Activated CD4-positive, alpha-beta T cell treated with anti-CD3 and anti-CD28 coated beads for 36 hours (primary cell): ENCODE measurements at regions not wholly inside any gene's neighbourhood (a gene's known extent, or its start where the extent isn't known, plus 50 kb on each side); places are given as distances from the start of the nearest gene placed in this dataset.
A peak's percentile ranks its signal among the peaks of the same experiment; 100 is the strongest.
"Not testable (repeated sequence)": the region's sequence is repeated elsewhere in the genome, so short reads cannot be mapped to it uniquely, and the experiment has no call there.

Source experiments
- ATAC-seq: fragments of 200-7000 bp; cut with Tn5 transposase; one replicate; pipeline ENCODE4 v1.10.0; 2021; ENCODE audit warnings: mild to moderate bottlenecking, moderate library complexity
- CTCF ChIA-PET: fragments of 350-600 bp; sonication (Branson Sonifier 250); formaldehyde crosslinking; loops from one replicate; lab custom pipeline; 2021; ENCODE audit warnings: antibody characterized with exemption; lab: Charles Lee
- POLR2A ChIA-PET: fragments of 350-600 bp; sonication (Branson Sonifier 250); formaldehyde crosslinking; loops from one replicate; lab custom pipeline; 2021; ENCODE audit warnings: antibody characterized with exemption, inconsistent platforms; lab: Charles Lee
- DNase-seq: peaks from one replicate; pipeline ENCODE4 v3.0.0-alpha.2; 2020
- H3K27ac Mint-ChIP-seq: one replicate; pipeline ENCODE4 v1.8.0; 2021; ENCODE audit warnings: mixed read lengths
- H3K27me3 Mint-ChIP-seq: one replicate; pipeline ENCODE4 v1.8.0; 2021; ENCODE audit warnings: mixed read lengths
- H3K36me3 Mint-ChIP-seq: one replicate; pipeline ENCODE4 v1.8.0; 2021; ENCODE audit warnings: low read depth, mixed read lengths
- H3K4me1 Mint-ChIP-seq: one replicate; pipeline ENCODE4 v1.8.0; 2021; ENCODE audit warnings: mixed read lengths
- H3K4me3 Mint-ChIP-seq: one replicate; pipeline ENCODE4 v1.8.0; 2021; ENCODE audit warnings: mild to moderate bottlenecking, moderate library complexity, mixed read lengths
- H3K9me3 Mint-ChIP-seq: one replicate; pipeline ENCODE4 v1.8.0; 2021; ENCODE audit warnings: low read depth, mixed read lengths
- intact Hi-C, 2 experiments: fragments of 100-400 bp; cut with DNase I in 1 of 2; cut with micrococcal nuclease in 1 of 2; formaldehyde crosslinking; loops; one replicate each; pipeline versions ENCODE4 v1.14.2 to v1.15.1; 2022 to 2024; cut with DNase I, micrococcal nuclease

DNA sequence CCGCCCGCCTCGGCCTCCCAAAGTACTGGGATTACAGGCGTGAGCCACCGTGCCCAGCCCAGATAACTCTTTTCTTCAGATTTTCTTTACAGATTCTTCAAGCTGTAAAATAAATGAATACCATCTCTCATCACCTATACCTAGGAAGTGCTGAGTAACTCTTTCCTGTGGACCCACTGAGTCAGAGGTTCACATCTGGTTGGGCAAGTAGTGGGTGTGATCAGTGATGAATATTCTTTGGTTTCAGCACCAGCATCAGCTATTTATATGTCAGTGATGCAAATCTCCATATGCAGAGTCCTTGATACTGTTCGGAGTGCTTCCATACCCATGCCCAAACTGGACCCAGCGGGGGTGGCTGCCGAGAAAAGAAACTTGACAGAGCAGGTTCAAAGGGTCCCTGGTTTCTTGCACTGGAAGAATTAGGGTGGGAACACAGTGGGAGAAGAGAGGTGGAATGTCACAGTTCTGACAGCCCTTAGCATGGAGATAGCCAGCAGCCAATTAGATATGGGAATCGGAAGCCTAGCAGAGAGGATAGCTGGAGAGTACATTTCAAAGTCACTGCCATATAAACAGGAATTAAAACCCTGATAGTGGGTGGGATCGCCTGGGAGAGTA lies 64.9 kb upstream of the DDR1 start:
- ATAC-seq, result peak; percentile 70
- DNase-seq, result peak; percentile 89
- intact Hi-C loops, result loop anchor here (1.0 to 2.0 kb wide), 6 partner anchors 9 to 133 kb away; partner anchors contain the start of genes IER3 (in 1 of the 2) and PPP1R18 (in 1 of the 2)
- H3K9me3 Mint-ChIP-seq, result peaks cover 2% of the 10 kb centered on the region
- H3K27me3 Mint-ChIP-seq, result no peaks in the 10 kb centered on the region
- H3K36me3 Mint-ChIP-seq, result peaks cover 14% of the 10 kb centered on the region
- H3K4me1 Mint-ChIP-seq, result peaks cover 85% of the 10 kb centered on the region
- H3K27ac Mint-ChIP-seq, result peak overlapping the region; percentile 97
- POLR2A ChIA-PET, result interaction anchor here (0.5 to 1.7 kb wide), 15 partner anchors 9 to 260 kb away, joined by 3 to 12 read pairs (median 3); partner anchors contain the start of gene IER3
- CTCF ChIA-PET, result interaction anchor here (0.6 to 5.4 kb wide), 23 partner anchors 8 to 409 kb away, joined by 3 to 46 read pairs (median 5); partner anchors contain the start of genes FLOT1, GTF2H4, IER3 and MDC1
- H3K4me3 Mint-ChIP-seq, result peak overlapping the region; percentile 61

DNA sequence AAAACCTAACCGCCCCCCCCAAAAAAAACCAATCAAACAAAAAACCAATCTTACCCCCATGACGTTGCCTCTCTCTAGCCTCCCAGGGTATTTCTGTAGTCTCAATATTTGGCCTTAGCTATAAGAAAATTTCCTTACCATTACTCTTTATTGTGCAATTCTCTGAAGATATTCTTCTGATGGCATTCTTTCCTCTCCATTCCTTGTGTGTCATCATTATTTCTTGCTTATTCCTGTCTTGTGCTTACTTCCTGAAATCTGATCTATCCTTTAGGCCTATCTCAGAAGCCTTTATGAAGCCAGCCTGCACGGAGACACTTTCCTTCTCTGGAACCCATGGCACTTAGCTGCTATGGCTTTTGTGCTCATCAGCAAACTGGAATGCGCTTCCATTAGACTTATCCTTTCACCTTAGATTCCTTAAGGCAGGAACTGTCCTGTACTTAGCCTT lies 65.9 kb upstream of the DDR1 start:
- peaks cover 86% of the 10 kb centered on the region for H3K4me1 Mint-ChIP-seq
- POLR2A ChIA-PET, result interaction anchor here (1.7 kb wide), 1 partner anchor 30 kb away, joined by 5 read pairs; no protein-coding TSS in a partner anchor
- ATAC-seq (no peak), DNase-seq (no peak)
- intact Hi-C loops, result loop anchor here in 1 of 2 experiments (2.0 kb wide), 1 partner anchor 132 kb away; the partner anchor contains the start of gene PPP1R18
- peak overlapping the region; percentile 97 for H3K27ac Mint-ChIP-seq
- H3K27me3 Mint-ChIP-seq, result no peaks in the 10 kb centered on the region
- peaks cover 14% of the 10 kb centered on the region for H3K36me3 Mint-ChIP-seq
- H3K4me3 Mint-ChIP-seq, result no peak overlapping the region
- CTCF ChIA-PET, result interaction anchor here (0.6 to 5.4 kb wide), 10 partner anchors 9 to 261 kb away, joined by 3 to 46 read pairs (median 6); partner anchors contain the start of gene VARS2
- H3K9me3 Mint-ChIP-seq, result peaks cover 2% of the 10 kb centered on the region

DNA sequence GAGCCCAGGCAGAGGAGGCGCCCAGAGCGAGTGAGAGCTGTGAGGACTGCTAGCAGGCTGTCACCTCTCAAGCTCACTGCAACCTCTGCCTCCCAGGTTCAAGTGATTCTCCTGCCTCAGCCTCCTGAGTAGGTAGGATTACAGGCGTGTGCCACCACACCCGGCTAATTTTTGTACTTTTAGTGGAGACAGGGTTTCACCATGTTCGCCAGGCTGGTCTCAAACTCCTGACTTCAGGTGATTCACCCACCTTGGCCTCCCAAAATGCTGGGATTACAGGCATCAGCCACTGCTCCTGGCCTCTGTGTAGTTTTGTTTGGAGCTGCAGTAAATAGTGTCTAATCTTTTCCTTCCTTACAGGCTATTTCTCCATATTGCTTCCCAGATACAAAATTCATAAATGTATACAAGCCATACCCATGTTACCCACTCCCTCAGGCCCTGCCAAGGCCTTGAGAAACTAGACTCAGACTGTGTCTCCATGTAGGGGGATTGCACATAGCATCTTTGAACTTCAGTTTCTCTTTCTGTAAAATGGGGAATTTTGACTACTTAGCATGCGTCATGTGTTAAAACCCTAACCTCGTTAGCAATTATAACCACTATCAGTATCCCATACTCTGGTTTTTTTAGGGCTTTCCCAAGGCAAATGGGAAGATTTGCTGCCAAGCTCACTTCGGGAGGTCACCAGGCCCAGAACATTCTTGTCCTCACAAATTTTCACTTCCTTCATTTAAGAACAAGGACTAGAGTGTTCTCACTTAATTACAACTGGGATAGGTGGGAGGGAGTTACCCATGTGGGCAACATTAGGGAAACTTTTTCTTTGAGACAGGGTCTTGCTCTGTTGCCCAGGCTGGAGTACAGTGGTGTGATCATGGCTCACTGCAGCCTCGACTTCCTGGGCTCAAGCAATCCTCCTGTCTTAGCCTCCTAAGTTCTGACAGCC lies 67.3 kb upstream of the DDR1 start:
- H3K4me1 Mint-ChIP-seq, result peaks cover 90% of the 10 kb centered on the region
- DNase-seq, result peak; percentile 60
- peak; percentile 60 for ATAC-seq
- H3K36me3 Mint-ChIP-seq, result peaks cover 19% of the 10 kb centered on the region
- ChIA-PET CTCF (interaction anchor here (0.6 to 1.1 kb wide), 3 partner anchors 43 to 204 kb away, joined by 3 to 4 read pairs (median 3); no protein-coding TSS in a partner anchor), POLR2A (interaction anchor here (1.2 to 2.1 kb wide), 3 partner anchors 28 to 48 kb away, joined by 4 to 11 read pairs (median 5); no protein-coding TSS in a partner anchor)
- intact Hi-C loops, result no loop called here
- H3K27ac Mint-ChIP-seq, result peak overlapping the region; percentile 95
- peaks cover 2% of the 10 kb centered on the region for H3K9me3 Mint-ChIP-seq
- no peak overlapping the region for H3K4me3 Mint-ChIP-seq
- no peaks in the 10 kb centered on the region for H3K27me3 Mint-ChIP-seq

DNA sequence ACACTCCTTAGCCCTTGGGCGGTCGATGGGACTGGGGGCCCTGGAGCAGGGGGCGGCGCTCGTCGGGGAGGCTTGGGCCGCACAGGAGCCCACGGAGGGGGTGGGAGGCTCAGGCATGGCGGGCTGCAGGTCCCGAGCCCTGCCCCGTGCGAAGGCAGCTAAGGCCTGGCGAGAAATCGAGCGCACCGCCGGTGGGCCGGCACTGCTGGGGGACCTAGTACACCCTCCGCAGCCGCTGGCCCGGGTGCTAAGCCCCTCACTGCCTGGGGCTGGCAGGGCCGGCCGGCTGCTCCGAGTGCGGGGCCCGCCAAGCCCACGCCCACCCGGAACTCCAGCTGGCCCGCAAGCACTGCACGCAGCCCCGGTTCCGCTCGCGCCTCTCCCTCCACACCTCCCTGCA lies 68.0 kb upstream of the DDR1 start:
- DNase-seq, H3K27me3 Mint-ChIP-seq, H3K4me3 Mint-ChIP-seq, CTCF ChIA-PET, ATAC-seq, intact Hi-C loops, H3K9me3 Mint-ChIP-seq: not testable (repeated sequence)
- Mint-ChIP-seq H3K36me3 (peaks cover 19% of the 10 kb centered on the region), H3K27ac (peak overlapping the region; percentile 95), H3K4me1 (peaks cover 90% of the 10 kb centered on the region)
- POLR2A ChIA-PET, result interaction anchor here (0.6 to 2.1 kb wide), 3 partner anchors 23 to 35 kb away, joined by 4 to 11 read pairs (median 4); no protein-coding TSS in a partner anchor

DNA sequence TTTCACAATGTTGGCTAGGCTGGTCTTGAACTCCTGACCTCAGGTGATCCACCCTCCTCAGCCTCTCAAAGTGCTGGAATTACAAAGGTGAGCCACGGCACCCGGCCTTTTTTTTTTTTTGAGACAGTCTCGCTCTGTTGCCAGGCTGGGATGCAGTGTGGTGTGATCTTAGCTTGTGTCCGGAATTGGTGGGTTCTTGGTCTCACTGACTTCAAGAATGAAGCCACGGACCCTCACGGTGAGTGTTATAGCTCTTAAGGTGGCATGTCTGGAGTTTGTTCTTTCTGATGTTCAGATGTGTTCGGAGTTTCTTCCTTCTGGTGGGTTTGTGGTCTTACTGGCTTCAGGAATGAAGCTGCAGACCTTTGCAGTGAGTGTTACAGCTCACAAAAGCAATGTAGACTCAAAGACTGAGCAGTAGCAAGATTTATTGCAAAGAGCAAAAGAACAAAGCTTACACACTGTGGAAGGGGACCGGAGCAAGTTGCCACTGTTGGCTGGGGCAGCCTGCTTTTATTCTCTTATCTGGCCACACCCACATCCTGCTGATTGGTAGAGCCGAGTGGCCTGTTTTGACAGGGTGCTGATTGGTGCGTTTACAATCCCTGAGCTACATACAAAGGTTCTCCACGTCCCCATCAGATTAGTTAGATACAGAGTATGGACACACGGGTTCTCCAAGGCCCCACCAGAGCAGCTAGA lies 69.1 kb upstream of the DDR1 start:
- not testable (repeated sequence) for H3K9me3 Mint-ChIP-seq, ATAC-seq, H3K27me3 Mint-ChIP-seq
- Mint-ChIP-seq H3K36me3 (peaks cover 19% of the 10 kb centered on the region), H3K4me1 (peaks cover 91% of the 10 kb centered on the region), H3K4me3 (peak overlapping the region; percentile 14), H3K27ac (peak overlapping the region; percentile 96)
- ChIA-PET POLR2A (interaction anchor here (0.9 to 2.1 kb wide), 7 partner anchors 12 to 381 kb away, joined by 3 to 20 read pairs (median 4); partner anchors contain the start of gene IER3), CTCF (interaction anchor here (0.8 to 1.5 kb wide), 2 partner anchors 12 to 14 kb away, joined by 3 to 4 read pairs; no protein-coding TSS in a partner anchor)
- DNase-seq, result peak; percentile 72
- intact Hi-C loops, result loop anchor here (2.0 kb wide), 2 partner anchors 132 to 198 kb away; partner anchors contain the start of genes MRPS18B (in 1 of the 2) and PPP1R10 (in 1 of the 2)

GRCh38 chr6:30814146-30815040 lies 69.9 kb upstream of the DDR1 start:
- ChIA-PET POLR2A (interaction anchor here (0.9 to 2.1 kb wide), 4 partner anchors 25 to 80 kb away, joined by 4 to 20 read pairs (median 8); partner anchors contain the start of gene IER3), CTCF (interaction anchor here (0.8 to 1.5 kb wide), 2 partner anchors 13 kb away, joined by 3 to 4 read pairs; no protein-coding TSS in a partner anchor)
- H3K27me3 Mint-ChIP-seq, result no peaks in the 10 kb centered on the region
- intact Hi-C loops, result loop anchor here (1.0 to 5.0 kb wide), 7 partner anchors 70 to 388 kb away; partner anchors contain the start of genes MRPS18B (in 2 of the 2), PPP1R10 (in 2 of the 2) and IER3 (in 1 of the 2)
- H3K27ac Mint-ChIP-seq, result peak overlapping the region; percentile 96
- DNase-seq (peak; percentile 79), ATAC-seq (peak; percentile 40)
- peaks cover 91% of the 10 kb centered on the region for H3K4me1 Mint-ChIP-seq
- peak overlapping the region; percentile 38 for H3K4me3 Mint-ChIP-seq
- peaks cover 4% of the 10 kb centered on the region for H3K9me3 Mint-ChIP-seq
- H3K36me3 Mint-ChIP-seq, result peaks cover 19% of the 10 kb centered on the region

DNA sequence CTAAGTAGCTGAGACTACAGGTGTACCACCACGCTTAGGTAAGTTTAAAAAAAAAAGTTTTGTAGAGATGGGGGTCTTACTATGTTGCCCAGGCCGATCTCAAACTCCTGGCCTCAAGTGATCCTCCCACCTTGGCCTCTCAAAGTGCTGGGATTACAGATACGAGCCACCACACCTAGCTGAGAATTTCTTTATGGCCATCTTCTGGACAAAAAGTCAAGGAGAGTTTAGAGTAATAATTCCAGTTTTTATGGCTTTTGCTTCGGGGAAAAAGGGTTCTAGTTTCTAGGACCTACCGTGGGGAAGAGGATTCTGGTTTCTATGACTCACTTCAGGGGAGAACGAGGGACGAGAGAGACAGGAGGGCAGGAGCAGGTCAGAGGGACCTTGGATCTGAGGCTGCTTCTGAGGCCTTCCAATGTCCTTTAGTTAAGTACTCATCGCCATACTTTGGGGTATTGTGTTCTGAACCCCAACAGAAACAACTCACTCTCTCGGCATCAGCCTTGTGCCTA lies 69.3 kb upstream of the IER3 start:
- H3K27me3 Mint-ChIP-seq, result no peaks in the 10 kb centered on the region
- ChIA-PET CTCF (interaction anchor here (0.8 to 3.5 kb wide), 4 partner anchors 44 to 100 kb away, joined by 3 to 17 read pairs (median 6); partner anchors contain the start of gene VARS2), POLR2A (interaction anchor here (0.8 to 1.7 kb wide), 3 partner anchors 25 to 78 kb away, joined by 4 to 7 read pairs (median 5); no protein-coding TSS in a partner anchor)
- H3K4me3 Mint-ChIP-seq, result peak overlapping the region; percentile 38
- intact Hi-C loops, result loop anchor here (1.0 to 5.0 kb wide), 7 partner anchors 69 to 389 kb away; partner anchors contain the start of genes MRPS18B (in 2 of the 2), PPP1R10 (in 2 of the 2) and IER3 (in 1 of the 2)
- peak overlapping the region; percentile 96 for H3K27ac Mint-ChIP-seq
- H3K36me3 Mint-ChIP-seq, result peaks cover 19% of the 10 kb centered on the region
- peaks cover 4% of the 10 kb centered on the region for H3K9me3 Mint-ChIP-seq
- no peak for DNase-seq
- peaks cover 91% of the 10 kb centered on the region for H3K4me1 Mint-ChIP-seq
- ATAC-seq, result no peak

GRCh38 chr6:30810813-30811339 lies 66.5 kb upstream of the IER3 start:
- CTCF ChIA-PET, result interaction anchor here (0.6 to 3.5 kb wide), 13 partner anchors 9 to 487 kb away, joined by 3 to 17 read pairs (median 4); no protein-coding TSS in a partner anchor
- intact Hi-C loops, result loop anchor here (1.0 to 5.0 kb wide), 10 partner anchors 8 to 391 kb away; partner anchors contain the start of genes FLOT1 (in 1 of the 2), IER3 (in 1 of the 2), MRPS18B (in 1 of the 2) and PPP1R10 (in 1 of the 2)
- peak overlapping the region; percentile 96 for H3K27ac Mint-ChIP-seq
- H3K27me3 Mint-ChIP-seq, result no peaks in the 10 kb centered on the region
- peak overlapping the region; percentile 39 for H3K4me3 Mint-ChIP-seq
- ATAC-seq, result peak; percentile 83
- POLR2A ChIA-PET, result interaction anchor here (0.7 to 1.7 kb wide), 9 partner anchors 8 to 80 kb away, joined by 3 to 7 read pairs (median 3); no protein-coding TSS in a partner anchor
- H3K9me3 Mint-ChIP-seq, result peaks cover 4% of the 10 kb centered on the region
- peaks cover 16% of the 10 kb centered on the region for H3K36me3 Mint-ChIP-seq
- peaks cover 81% of the 10 kb centered on the region for H3K4me1 Mint-ChIP-seq
- peak; percentile 93 for DNase-seq
